ENCODE measurements at regions not wholly inside any gene's neighbourhood (a gene's known extent, or its start where the extent isn't known, plus 50 kb on each side); places are given as distances from the start of the nearest gene placed in this dataset.

- TF ChIP-seq, protein P1, sequence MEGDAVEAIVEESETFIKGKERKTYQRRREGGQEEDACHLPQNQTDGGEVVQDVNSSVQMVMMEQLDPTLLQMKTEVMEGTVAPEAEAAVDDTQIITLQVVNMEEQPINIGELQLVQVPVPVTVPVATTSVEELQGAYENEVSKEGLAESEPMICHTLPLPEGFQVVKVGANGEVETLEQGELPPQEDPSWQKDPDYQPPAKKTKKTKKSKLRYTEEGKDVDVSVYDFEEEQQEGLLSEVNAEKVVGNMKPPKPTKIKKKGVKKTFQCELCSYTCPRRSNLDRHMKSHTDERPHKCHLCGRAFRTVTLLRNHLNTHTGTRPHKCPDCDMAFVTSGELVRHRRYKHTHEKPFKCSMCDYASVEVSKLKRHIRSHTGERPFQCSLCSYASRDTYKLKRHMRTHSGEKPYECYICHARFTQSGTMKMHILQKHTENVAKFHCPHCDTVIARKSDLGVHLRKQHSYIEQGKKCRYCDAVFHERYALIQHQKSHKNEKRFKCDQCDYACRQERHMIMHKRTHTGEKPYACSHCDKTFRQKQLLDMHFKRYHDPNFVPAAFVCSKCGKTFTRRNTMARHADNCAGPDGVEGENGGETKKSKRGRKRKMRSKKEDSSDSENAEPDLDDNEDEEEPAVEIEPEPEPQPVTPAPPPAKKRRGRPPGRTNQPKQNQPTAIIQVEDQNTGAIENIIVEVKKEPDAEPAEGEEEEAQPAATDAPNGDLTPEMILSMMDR (IDR thresholded peaks at IDR 0.05; ENCODE audit: poor library complexity): no peak
- no peak for TF ChIP-seq EZH2phosphoT487 (IDR thresholded peaks at IDR 0.05; ENCODE audit: low read depth, severe bottlenecking, unreplicated experiment)
Measured at GRCh38 chr13:104532132-104532531, 1465.9 kb upstream of the SLC10A2 start.

Measured in hepatocyte (in vitro differentiated cells).